GM23338 (cell line): ENCODE measurements at regions not wholly inside any gene's neighbourhood (a gene's known extent, or its start where the extent isn't known, plus 50 kb on each side); places are given as distances from the start of the nearest gene placed in this dataset.

Experiments used
- ATAC-seq: fragments of 200-7000 bp; cut with Tn5 transposase; 3 replicates; pipeline ENCODE4 v1.9.1; 2020
- DNase-seq: peaks from one replicate; pipeline ENCODE4 v3.0.0-alpha.2; 2015; ENCODE audit warnings: low spot score
- H2AFZ ChIP-seq: fragments of 200-600 bp; sonication (generic); 2 replicates; pipeline ENCODE4 v1.8.0; 2016; ENCODE audit warnings: antibody characterized with exemption, mild to moderate bottlenecking, moderate library complexity
- H3F3A ChIP-seq: fragments of 200-600 bp; sonication (generic); replicated peaks from 2 replicates; pipeline ENCODE4 v1.8.0; 2017; ENCODE audit warnings: antibody characterized with exemption, mixed run types, low read depth
- H3K27ac ChIP-seq: fragments of 200-600 bp; sonication (generic); 2 replicates; pipeline ENCODE4 v1.6.1; 2016; ENCODE audit warnings: low read depth
- H3K27me3 ChIP-seq: fragments of 200-600 bp; sonication (generic); 2 replicates; pipeline ENCODE4 v1.8.0; 2016; ENCODE audit warnings: mild to moderate bottlenecking, mixed run types, moderate library complexity; ENCODE audit not compliant: insufficient read depth
- H3K36me3 ChIP-seq: fragments of 200-600 bp; sonication (generic); 2 replicates; pipeline ENCODE4 v1.8.0; 2016; ENCODE audit warnings: mild to moderate bottlenecking; ENCODE audit not compliant: insufficient read depth
- H3K4me1 ChIP-seq: fragments of 200-600 bp; sonication (generic); 2 replicates; pipeline ENCODE4 v1.8.0; 2016; ENCODE audit warnings: mild to moderate bottlenecking, moderate library complexity; ENCODE audit not compliant: insufficient read depth
- H3K4me2 ChIP-seq: fragments of 200-600 bp; sonication (generic); 2 replicates; pipeline ENCODE4 v1.7.1; 2017; ENCODE audit warnings: mixed run types
- H3K4me3 ChIP-seq: fragments of 200-600 bp; sonication (generic); 2 replicates; pipeline ENCODE4 v1.6.1; 2016; ENCODE audit warnings: mixed run types
- H3K79me2 ChIP-seq: fragments of 200-600 bp; sonication (generic); replicated peaks from 2 replicates; pipeline ENCODE4 v1.8.0; 2017; ENCODE audit warnings: mild to moderate bottlenecking; ENCODE audit not compliant: insufficient read depth
- H3K9me2 ChIP-seq: fragments of 200-600 bp; sonication (generic); 2 replicates; pipeline ENCODE4 v1.8.0; 2017; ENCODE audit not compliant: insufficient read depth
- H4K20me1 ChIP-seq: fragments of 200-600 bp; sonication (generic); replicated peaks from 2 replicates; pipeline ENCODE4 v1.8.0; 2017; ENCODE audit warnings: mild to moderate bottlenecking; ENCODE audit not compliant: insufficient read depth
- H3K27ac Mint-ChIP-seq: 2 replicates; pipeline ENCODE4 v1.8.0; 2020; ENCODE audit warnings: inconsistent platforms, mild to moderate bottlenecking, moderate library complexity, mixed read lengths
- H3K27me3 Mint-ChIP-seq: 3 replicates; pipeline ENCODE4 v1.8.0; 2022; ENCODE audit warnings: low read depth, mild to moderate bottlenecking, moderate library complexity, mixed read lengths, inconsistent platforms; ENCODE audit not compliant: insufficient read depth, poor library complexity
- H3K36me3 Mint-ChIP-seq: 3 replicates; pipeline ENCODE4 v1.8.0; 2021; ENCODE audit warnings: low read depth, mild to moderate bottlenecking, inconsistent platforms, moderate library complexity, mixed read lengths
- H3K4me1 Mint-ChIP-seq: 3 replicates; pipeline ENCODE4 v1.8.0; 2020; ENCODE audit warnings: mild to moderate bottlenecking, inconsistent platforms, mixed read lengths
- H3K4me3 Mint-ChIP-seq: 3 replicates; pipeline ENCODE4 v1.8.0; 2021; ENCODE audit warnings: moderate library complexity, mild to moderate bottlenecking, inconsistent platforms, mixed read lengths
- H3K9me3 Mint-ChIP-seq: 3 replicates; pipeline ENCODE4 v1.8.0; 2020; ENCODE audit warnings: moderate library complexity, mild to moderate bottlenecking, inconsistent platforms, mixed read lengths
- CREB1 ChIP-seq: fragments of 250-450 bp; sonication (Bioruptor Pico); IDR thresholded peaks from 2 replicates; pipeline ENCODE4 v1.5.0; 2020; ENCODE audit warnings: low read depth, mild to moderate bottlenecking, moderate library complexity
- CTCF ChIP-seq, 2 experiments: fragments of 200-600 bp in 1 of 2; sonication (generic) in 1 of 2; conservative IDR thresholded peaks; 2 replicates each; pipeline versions ENCODE4 v1.5.1 to v1.6.1; 2016 to 2017; ENCODE audit warnings: antibody characterized with exemption in 2 of 2, low read depth in 2 of 2, mild to moderate bottlenecking in 2 of 2, moderate library complexity in 1 of 2
- NANOG ChIP-seq: IDR thresholded peaks from 2 replicates; pipeline ENCODE4 v1.6.1; 2016; ENCODE audit warnings: antibody characterized with exemption, borderline replicate concordance
- STAT1 ChIP-seq: IDR thresholded peaks from one replicate; pipeline ENCODE4 v1.6.1; 2016; ENCODE audit warnings: antibody characterized with exemption; ENCODE audit not compliant: unreplicated experiment
- ZNF462 ChIP-seq: fragments of 250-450 bp; sonication (Bioruptor Pico); IDR thresholded peaks from 2 replicates; pipeline ENCODE4 v1.5.0; 2020; ENCODE audit warnings: mild to moderate bottlenecking, moderate library complexity

- H3K4me1 Mint-ChIP-seq = peaks cover 25% of the 10 kb centered on the region
- DNase-seq (peak; percentile 79), ATAC-seq (peak; percentile 70)
- H3K4me2 ChIP-seq = peak overlapping the region; percentile 56; the same call in 1 of the 2 replicates
- peak overlapping the region; percentile 20; the same call in 1 of the 3 replicates for H3K4me3 Mint-ChIP-seq
- no peaks in the 10 kb centered on the region for H3K79me2 ChIP-seq
- no peaks in the 10 kb centered on the region for H3K9me3 Mint-ChIP-seq
- H3K27me3 ChIP-seq = no peaks in the 10 kb centered on the region
- peak overlapping the region; percentile 86 for H2AFZ ChIP-seq
- H3K36me3 ChIP-seq = no peaks in the 10 kb centered on the region
- no peaks in the 10 kb centered on the region for H3K36me3 Mint-ChIP-seq
- no peaks in the 10 kb centered on the region for H3K27me3 Mint-ChIP-seq
- H3K27ac Mint-ChIP-seq = peak overlapping the region; percentile 34; the same call in 1 of the 2 replicates
- peak; percentile 54; the same call in 1 of the 2 replicates for TF ChIP-seq ZNF462
- no peak for TF ChIP-seq STAT1
- TF ChIP-seq NANOG = no peak
- TF ChIP-seq CTCF (conservative IDR thresholded peaks at IDR 0.05; ENCODE audit: low read depth in 2 of 2) = no peak
- TF ChIP-seq CREB1 (CRISPR knock-in tag) = no peak
- H3K9me2 ChIP-seq = no peaks in the 10 kb centered on the region
- H3F3A ChIP-seq = no peaks in the 10 kb centered on the region
- H3K27ac ChIP-seq = no peak overlapping the region
- no peak overlapping the region; the same call in 1 of the 2 replicates for H3K4me3 ChIP-seq
- no peaks in the 10 kb centered on the region for H4K20me1 ChIP-seq
- H3K4me1 ChIP-seq = peaks cover 21% of the 10 kb centered on the region
These were observed 124.4 kb upstream of the NMUR2 start for GRCh38 chr5:152529440-152529839.
